ENCODE measurements at regions not wholly inside any gene's neighbourhood (a gene's known extent, or its start where the extent isn't known, plus 50 kb on each side); places are given as distances from the start of the nearest gene placed in this dataset.

DNA sequence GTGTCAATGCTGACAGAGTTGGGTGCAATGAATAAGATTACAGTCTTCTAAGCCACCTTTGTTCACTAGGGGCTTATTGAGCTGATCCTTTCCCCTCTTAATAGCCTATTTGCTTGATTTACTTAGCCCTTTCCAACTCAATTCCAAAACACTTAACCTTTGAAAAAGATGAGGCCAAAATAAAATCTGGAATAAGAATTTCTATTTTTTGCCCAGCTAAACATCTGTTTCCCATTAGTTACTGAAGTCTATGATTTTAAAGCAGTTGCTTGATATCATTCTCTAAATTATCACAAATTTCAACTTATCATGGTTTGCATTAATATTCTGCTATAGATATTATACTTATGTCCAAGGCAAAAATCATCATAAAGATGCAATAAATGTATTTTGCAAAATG, 1272.0 kb upstream of the ACO1 start:
- TF ChIP-seq, protein P1, sequence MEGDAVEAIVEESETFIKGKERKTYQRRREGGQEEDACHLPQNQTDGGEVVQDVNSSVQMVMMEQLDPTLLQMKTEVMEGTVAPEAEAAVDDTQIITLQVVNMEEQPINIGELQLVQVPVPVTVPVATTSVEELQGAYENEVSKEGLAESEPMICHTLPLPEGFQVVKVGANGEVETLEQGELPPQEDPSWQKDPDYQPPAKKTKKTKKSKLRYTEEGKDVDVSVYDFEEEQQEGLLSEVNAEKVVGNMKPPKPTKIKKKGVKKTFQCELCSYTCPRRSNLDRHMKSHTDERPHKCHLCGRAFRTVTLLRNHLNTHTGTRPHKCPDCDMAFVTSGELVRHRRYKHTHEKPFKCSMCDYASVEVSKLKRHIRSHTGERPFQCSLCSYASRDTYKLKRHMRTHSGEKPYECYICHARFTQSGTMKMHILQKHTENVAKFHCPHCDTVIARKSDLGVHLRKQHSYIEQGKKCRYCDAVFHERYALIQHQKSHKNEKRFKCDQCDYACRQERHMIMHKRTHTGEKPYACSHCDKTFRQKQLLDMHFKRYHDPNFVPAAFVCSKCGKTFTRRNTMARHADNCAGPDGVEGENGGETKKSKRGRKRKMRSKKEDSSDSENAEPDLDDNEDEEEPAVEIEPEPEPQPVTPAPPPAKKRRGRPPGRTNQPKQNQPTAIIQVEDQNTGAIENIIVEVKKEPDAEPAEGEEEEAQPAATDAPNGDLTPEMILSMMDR (IDR thresholded peaks at IDR 0.05), result no peak
- no peak for TF ChIP-seq POLR2A (IDR thresholded peaks at IDR 0.05)

Data from thyroid gland (tissue), 4 donors.